Endothelial cell (in vitro differentiated cells): ENCODE measurements at regions not wholly inside any gene's neighbourhood (a gene's known extent, or its start where the extent isn't known, plus 50 kb on each side); places are given as distances from the start of the nearest gene placed in this dataset.

Experiments
- DNase-seq: peaks from one replicate; pipeline ENCODE4 v3.0.0; 2021; ENCODE audit warnings: low spot score
- H3K27ac Mint-ChIP-seq: one replicate; pipeline ENCODE4 v1.8.0; 2021; ENCODE audit warnings: mixed read lengths, inconsistent platforms; ENCODE audit not compliant: unreplicated experiment
- H3K27me3 Mint-ChIP-seq: one replicate; pipeline ENCODE4 v1.8.0; 2021; ENCODE audit warnings: mild to moderate bottlenecking, moderate library complexity, mixed read lengths, inconsistent platforms; ENCODE audit not compliant: unreplicated experiment
- H3K36me3 Mint-ChIP-seq: one replicate; pipeline ENCODE4 v1.8.0; 2021; ENCODE audit warnings: mild to moderate bottlenecking, low read depth, mixed read lengths, inconsistent platforms; ENCODE audit not compliant: unreplicated experiment
- H3K4me1 Mint-ChIP-seq: one replicate; pipeline ENCODE4 v1.8.0; 2021; ENCODE audit warnings: mild to moderate bottlenecking, mixed read lengths, inconsistent platforms; ENCODE audit not compliant: unreplicated experiment
- H3K4me3 Mint-ChIP-seq: one replicate; pipeline ENCODE4 v1.8.0; 2021; ENCODE audit warnings: mild to moderate bottlenecking, mixed read lengths, inconsistent platforms; ENCODE audit not compliant: unreplicated experiment
- H3K9me3 Mint-ChIP-seq: one replicate; pipeline ENCODE4 v1.8.0; 2021; ENCODE audit warnings: mixed read lengths, inconsistent platforms; ENCODE audit not compliant: unreplicated experiment
- CTCF ChIP-seq: fragments of 200-600 bp; sonication (generic); IDR thresholded peaks from one replicate; pipeline ENCODE4 v1.5.0; 2021; ENCODE audit warnings: antibody characterized with exemption; ENCODE audit not compliant: unreplicated experiment

- Mint-ChIP-seq H3K4me1 (no peaks in the 10 kb centered on the region), H3K27me3 (peaks cover 3% of the 10 kb centered on the region), H3K27ac (no peak overlapping the region), H3K36me3 (no peaks in the 10 kb centered on the region), H3K9me3 (peaks cover 34% of the 10 kb centered on the region), H3K4me3 (no peak overlapping the region)
- no peak for DNase-seq
- TF ChIP-seq CTCF, result no peak
Observed at GRCh38 chr7:56578612-56579011, 462.4 kb upstream of the NUPR2 start.

- H3K36me3 Mint-ChIP-seq, result peaks cover 4% of the 10 kb centered on the region
- no peaks in the 10 kb centered on the region for H3K27me3 Mint-ChIP-seq
- H3K27ac Mint-ChIP-seq, result no peak overlapping the region
- H3K9me3 Mint-ChIP-seq, result peaks cover 24% of the 10 kb centered on the region
- TF ChIP-seq CTCF, result no peak
- DNase-seq, result no peak
- H3K4me3 Mint-ChIP-seq, result no peak overlapping the region
- H3K4me1 Mint-ChIP-seq, result no peaks in the 10 kb centered on the region
Observed at GRCh38 chr7:56570968-56571367, 454.8 kb upstream of the NUPR2 start.

GRCh38 chr7:56538541-56539429, 422.6 kb upstream of the NUPR2 start:
- Mint-ChIP-seq H3K9me3 (peaks cover 44% of the 10 kb centered on the region), H3K4me1 (no peaks in the 10 kb centered on the region), H3K4me3 (no peak overlapping the region), H3K27ac (no peak overlapping the region), H3K27me3 (peaks cover 2% of the 10 kb centered on the region), H3K36me3 (peaks cover 13% of the 10 kb centered on the region)
- no peak for DNase-seq
- no peak for TF ChIP-seq CTCF

GRCh38 chr7:56537952-56538351, 421.7 kb upstream of the NUPR2 start:
- DNase-seq, result no peak
- peaks cover 49% of the 10 kb centered on the region for H3K9me3 Mint-ChIP-seq
- peaks cover 13% of the 10 kb centered on the region for H3K36me3 Mint-ChIP-seq
- no peak overlapping the region for H3K4me3 Mint-ChIP-seq
- H3K4me1 Mint-ChIP-seq, result no peaks in the 10 kb centered on the region
- peaks cover 2% of the 10 kb centered on the region for H3K27me3 Mint-ChIP-seq
- H3K27ac Mint-ChIP-seq, result no peak overlapping the region
- TF ChIP-seq CTCF, result no peak

GRCh38 chr7:56537477-56537876, 421.3 kb upstream of the NUPR2 start:
- Mint-ChIP-seq H3K27me3 (peaks cover 2% of the 10 kb centered on the region), H3K4me1 (no peaks in the 10 kb centered on the region), H3K36me3 (peaks cover 13% of the 10 kb centered on the region), H3K4me3 (no peak overlapping the region), H3K9me3 (peaks cover 46% of the 10 kb centered on the region), H3K27ac (no peak overlapping the region)
- DNase-seq, result no peak
- TF ChIP-seq CTCF, result no peak
